OCI-LY3 (cell line): ENCODE measurements at regions not wholly inside any gene's neighbourhood (a gene's known extent, or its start where the extent isn't known, plus 50 kb on each side); places are given as distances from the start of the nearest gene placed in this dataset.

Experiments used
- H2AFZ ChIP-seq: fragments of 200-600, 300-600 bp; shearing (Covaris generic); 2 replicates; pipeline ENCODE4 v1.6.0; 2014; ENCODE audit warnings: antibody characterized with exemption, low read depth, low read length
- H3K27ac ChIP-seq: fragments of 200-600, 300-600 bp; sonication (generic); 2 replicates; pipeline ENCODE4 v1.5.1; 2014; ENCODE audit warnings: mild to moderate bottlenecking, low read length, moderate library complexity, mixed read lengths
- H3K27me3 ChIP-seq: fragments of 200-600, 300-600 bp; sonication (generic); 2 replicates; pipeline ENCODE4 v1.6.1; 2014; ENCODE audit warnings: low read depth, low read length, mixed read lengths
- H3K36me3 ChIP-seq: fragments of 200-600, 300-600 bp; sonication (generic); replicated peaks from 2 replicates; pipeline ENCODE3; 2014; ENCODE audit warnings: low read depth, low read length, mixed read lengths
- H3K4me1 ChIP-seq: fragments of 300-600, 200-600 bp; sonication (generic); 2 replicates; pipeline ENCODE4 v1.6.1; 2014; ENCODE audit warnings: low read length, mixed read lengths
- H3K4me2 ChIP-seq: fragments of 200-600, 300-600 bp; sonication (generic); 2 replicates; pipeline ENCODE4 v1.6.1; 2014; ENCODE audit warnings: low read length, mixed read lengths
- H3K4me3 ChIP-seq: fragments of 300-600, 200-600 bp; sonication (generic); 2 replicates; pipeline ENCODE4 v1.5.1; 2014; ENCODE audit warnings: antibody characterized with exemption, mild to moderate bottlenecking, low read length, moderate library complexity
- H3K79me2 ChIP-seq: fragments of 300-600, 200-600 bp; shearing (Covaris generic); 2 replicates; pipeline ENCODE4 v1.6.1; 2014; ENCODE audit warnings: mild to moderate bottlenecking, low read length, mixed read lengths
- H3K9ac ChIP-seq: fragments of 300-600, 200-600 bp; shearing (Covaris generic); 2 replicates; pipeline ENCODE4 v1.6.0; 2014; ENCODE audit warnings: mild to moderate bottlenecking, low read length, moderate library complexity
- H3K9me3 ChIP-seq: fragments of 200-600, 300-600 bp; shearing (Covaris generic); 2 replicates; pipeline ENCODE4 v1.6.1; 2014; ENCODE audit warnings: low read length, mixed read lengths; ENCODE audit not compliant: insufficient read depth
- H4K20me1 ChIP-seq: fragments of 200-600, 300-600 bp; sonication (generic); 2 replicates; pipeline ENCODE4 v1.6.1; 2016; ENCODE audit warnings: low read length, mixed read lengths; ENCODE audit not compliant: insufficient read depth
- EZH2phosphoT487 ChIP-seq: fragments of 200-600 bp; shearing (Covaris generic); IDR thresholded peaks from 2 replicates; pipeline ENCODE4 v1.6.1; 2018; ENCODE audit warnings: antibody characterized with exemption, mixed run types, low read depth
- TF ChIP-seq, protein P1 (sequence below): fragments of 200-600, 300-600 bp; sonication (generic); IDR thresholded peaks from 2 replicates; pipeline ENCODE4 v1.5.1; 2014; ENCODE audit warnings: antibody characterized with exemption, low read length, low read depth

DNA sequence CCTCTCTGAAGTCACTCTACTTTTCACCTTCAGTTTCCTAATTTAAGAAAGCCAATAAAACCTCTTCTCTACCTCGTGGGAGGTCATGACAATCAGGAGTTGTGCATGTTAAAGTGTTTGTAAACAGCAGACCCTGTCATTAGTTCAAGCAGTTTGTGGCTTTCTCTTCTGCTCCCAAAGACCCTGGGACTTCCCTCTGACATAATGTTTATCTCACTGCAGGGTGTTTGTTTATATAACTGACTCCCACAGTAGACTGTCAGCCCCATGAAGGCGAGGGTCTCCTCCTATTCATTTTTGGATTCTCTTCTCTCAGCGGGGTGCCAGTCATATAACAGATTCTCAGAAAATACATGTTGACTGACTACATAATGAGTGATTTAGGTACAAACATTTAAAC, 360.0 kb upstream of the ZNF462 start:
- Histone ChIP-seq H3K9me3 (no peaks in the 10 kb centered on the region), H3K27me3 (peaks cover 13% of the 10 kb centered on the region), H2AFZ (no peak overlapping the region), H4K20me1 (no peaks in the 10 kb centered on the region), H3K36me3 (no peaks in the 10 kb centered on the region), H3K9ac (peak overlapping the region; percentile 21; the same call in 1 of the 2 replicates), H3K4me1 (peaks cover 38% of the 10 kb centered on the region), H3K4me2 (peak overlapping the region; percentile 77), H3K27ac (no peak overlapping the region), H3K4me3 (no peak overlapping the region), H3K79me2 (no peaks in the 10 kb centered on the region)
- TF ChIP-seq, protein P1, sequence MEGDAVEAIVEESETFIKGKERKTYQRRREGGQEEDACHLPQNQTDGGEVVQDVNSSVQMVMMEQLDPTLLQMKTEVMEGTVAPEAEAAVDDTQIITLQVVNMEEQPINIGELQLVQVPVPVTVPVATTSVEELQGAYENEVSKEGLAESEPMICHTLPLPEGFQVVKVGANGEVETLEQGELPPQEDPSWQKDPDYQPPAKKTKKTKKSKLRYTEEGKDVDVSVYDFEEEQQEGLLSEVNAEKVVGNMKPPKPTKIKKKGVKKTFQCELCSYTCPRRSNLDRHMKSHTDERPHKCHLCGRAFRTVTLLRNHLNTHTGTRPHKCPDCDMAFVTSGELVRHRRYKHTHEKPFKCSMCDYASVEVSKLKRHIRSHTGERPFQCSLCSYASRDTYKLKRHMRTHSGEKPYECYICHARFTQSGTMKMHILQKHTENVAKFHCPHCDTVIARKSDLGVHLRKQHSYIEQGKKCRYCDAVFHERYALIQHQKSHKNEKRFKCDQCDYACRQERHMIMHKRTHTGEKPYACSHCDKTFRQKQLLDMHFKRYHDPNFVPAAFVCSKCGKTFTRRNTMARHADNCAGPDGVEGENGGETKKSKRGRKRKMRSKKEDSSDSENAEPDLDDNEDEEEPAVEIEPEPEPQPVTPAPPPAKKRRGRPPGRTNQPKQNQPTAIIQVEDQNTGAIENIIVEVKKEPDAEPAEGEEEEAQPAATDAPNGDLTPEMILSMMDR = no peak
- no peak for TF ChIP-seq EZH2phosphoT487

DNA sequence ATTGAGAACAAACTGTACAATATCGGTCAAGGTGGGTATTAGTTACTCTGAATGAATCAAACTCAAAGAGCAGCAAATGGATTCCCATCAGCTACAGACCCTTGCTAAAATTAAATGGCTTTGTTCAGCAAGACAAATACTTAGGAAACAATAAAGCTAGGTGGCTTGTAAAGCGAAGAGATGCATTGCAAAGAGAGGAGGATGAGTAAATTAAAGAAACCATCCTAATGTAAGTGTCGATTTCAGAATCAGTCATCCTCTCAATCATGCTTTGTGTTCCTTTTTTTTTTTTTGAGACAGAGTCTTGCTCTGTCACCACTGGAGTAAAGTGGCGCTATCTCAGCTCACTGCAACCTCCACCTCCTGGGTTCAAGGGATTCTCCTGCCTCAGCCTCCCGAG, 359.2 kb upstream of the ZNF462 start:
- no peak overlapping the region for H2AFZ ChIP-seq
- TF ChIP-seq EZH2phosphoT487 = no peak
- TF ChIP-seq, protein P1 = peak; percentile 38; the same call in 1 of the 2 replicates
- peak overlapping the region; percentile 21; the same call in 1 of the 2 replicates for H3K27ac ChIP-seq
- H3K4me3 ChIP-seq = peak overlapping the region; percentile 49
- H4K20me1 ChIP-seq = no peaks in the 10 kb centered on the region
- H3K9ac ChIP-seq = peak overlapping the region; percentile 21; the same call in 1 of the 2 replicates
- peaks cover 13% of the 10 kb centered on the region for H3K27me3 ChIP-seq
- peaks cover 38% of the 10 kb centered on the region for H3K4me1 ChIP-seq
- peak overlapping the region; percentile 77 for H3K4me2 ChIP-seq
- no peaks in the 10 kb centered on the region for H3K36me3 ChIP-seq
- no peaks in the 10 kb centered on the region for H3K79me2 ChIP-seq
- H3K9me3 ChIP-seq = no peaks in the 10 kb centered on the region

DNA sequence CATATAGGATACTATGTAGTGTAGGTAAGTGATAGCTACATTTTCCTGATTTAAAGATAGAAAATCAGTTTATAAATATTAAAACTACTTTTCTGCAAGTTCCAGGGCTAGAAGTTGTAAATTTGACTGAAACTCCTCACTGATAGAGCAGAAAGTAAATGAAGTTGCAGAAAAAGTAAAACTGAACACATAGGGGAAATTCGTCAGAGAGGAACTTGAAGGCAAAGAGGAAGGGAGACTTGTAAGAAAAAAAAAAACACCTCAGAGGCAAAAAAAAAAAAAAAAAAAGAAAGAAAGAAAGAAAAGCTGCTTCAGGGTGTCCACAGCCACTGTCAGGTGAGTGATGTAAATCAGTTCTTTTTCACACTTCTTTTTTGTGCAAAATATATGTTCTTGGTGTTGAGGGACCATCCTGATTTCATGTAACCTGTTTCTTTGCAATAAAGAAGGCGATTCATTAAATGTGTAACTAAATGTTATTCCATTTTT, 336.2 kb upstream of the ZNF462 start:
- Histone ChIP-seq H4K20me1 (no peaks in the 10 kb centered on the region), H3K4me2 (peak overlapping the region; percentile 82), H3K79me2 (no peaks in the 10 kb centered on the region), H3K9me3 (no peaks in the 10 kb centered on the region), H3K4me3 (peak overlapping the region; percentile 59), H3K4me1 (peaks cover 59% of the 10 kb centered on the region), H3K27me3 (no peaks in the 10 kb centered on the region), H3K9ac (peak overlapping the region; percentile 47), H3K36me3 (no peaks in the 10 kb centered on the region), H3K27ac (peak overlapping the region; percentile 82), H2AFZ (peak overlapping the region; percentile 98)
- TF ChIP-seq, protein P1 = no peak
- no peak for TF ChIP-seq EZH2phosphoT487

DNA sequence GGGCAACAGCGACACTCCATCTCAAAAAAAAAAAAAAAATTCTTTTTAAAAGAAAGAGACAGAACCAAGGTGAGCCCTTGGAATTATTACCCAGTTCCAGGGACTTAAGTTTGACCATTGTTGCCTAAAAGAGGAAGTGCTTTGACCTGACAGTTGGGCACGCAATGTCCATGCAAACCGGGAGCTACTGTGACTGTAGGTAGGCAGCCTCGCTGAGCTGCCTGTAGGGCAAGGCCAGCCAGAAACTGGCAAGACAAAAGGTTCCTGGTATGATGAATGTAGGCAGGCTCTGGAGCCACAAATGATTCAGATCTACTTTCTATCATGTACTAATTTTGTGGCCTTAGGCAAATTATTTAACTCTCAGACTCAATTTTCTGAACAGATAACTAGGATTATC, 334.8 kb upstream of the ZNF462 start:
- no peaks in the 10 kb centered on the region for H3K9me3 ChIP-seq
- H3K27ac ChIP-seq = no peak overlapping the region
- H2AFZ ChIP-seq = no peak overlapping the region
- TF ChIP-seq EZH2phosphoT487 = no peak
- TF ChIP-seq, protein P1 = no peak
- H4K20me1 ChIP-seq = no peaks in the 10 kb centered on the region
- H3K4me1 ChIP-seq = peaks cover 59% of the 10 kb centered on the region
- H3K4me2 ChIP-seq = peak overlapping the region; percentile 39
- H3K36me3 ChIP-seq = no peaks in the 10 kb centered on the region
- no peaks in the 10 kb centered on the region for H3K79me2 ChIP-seq
- H3K27me3 ChIP-seq = no peaks in the 10 kb centered on the region
- H3K9ac ChIP-seq = no peak overlapping the region
- no peak overlapping the region for H3K4me3 ChIP-seq
